GM19438 (cell line): ENCODE measurements at regions not wholly inside any gene's neighbourhood (a gene's known extent, or its start where the extent isn't known, plus 50 kb on each side); places are given as distances from the start of the nearest gene placed in this dataset.
"Not testable (repeated sequence)": the region's sequence is repeated elsewhere in the genome, so short reads cannot be mapped to it uniquely, and the experiment has no call there.

Experiments
- ATAC-seq: cut with Tn5 transposase; IDR thresholded peaks from one replicate; pipeline ENCODE4 v1.9.1; 2021; ENCODE audit warnings: low read depth; ENCODE audit not compliant: unreplicated experiment

DNA sequence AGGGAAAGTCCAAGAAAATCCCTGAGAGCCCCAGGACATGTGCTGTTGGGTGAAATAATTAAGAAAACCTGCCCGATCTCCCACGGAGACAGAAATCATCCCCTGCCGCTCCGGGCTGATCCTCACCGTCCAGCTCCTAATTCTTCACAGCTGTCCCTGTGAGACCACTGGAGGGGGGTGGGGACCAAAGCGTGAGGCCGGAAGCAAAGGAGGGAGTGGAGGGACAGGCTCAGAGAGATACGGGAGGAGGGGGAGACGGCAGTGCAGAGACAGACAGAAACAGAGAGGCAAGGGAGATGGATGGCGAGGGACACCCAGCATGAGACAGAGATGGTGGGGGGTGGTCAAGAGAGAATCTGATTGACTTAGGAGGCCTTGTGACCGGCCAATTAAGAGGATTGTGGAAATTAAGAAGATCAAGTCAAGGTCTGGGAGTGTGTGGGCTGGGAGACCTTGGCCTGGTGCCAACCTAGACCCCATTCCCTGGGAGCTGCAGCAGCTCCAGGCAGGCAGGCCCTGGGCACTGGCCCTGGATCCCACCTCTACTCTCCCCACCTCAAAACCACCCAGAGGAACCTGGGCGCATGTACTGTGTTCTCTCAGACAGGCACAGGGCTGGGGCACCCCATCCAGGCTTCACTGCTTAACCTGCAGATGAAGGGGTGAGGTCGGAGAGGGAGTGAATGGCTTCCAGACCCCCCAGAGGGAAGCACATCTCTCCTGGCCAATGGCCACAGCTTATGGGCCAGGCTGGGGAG lies 113.2 kb upstream of the ALDH1A3 start:
- no peak for ATAC-seq

DNA sequence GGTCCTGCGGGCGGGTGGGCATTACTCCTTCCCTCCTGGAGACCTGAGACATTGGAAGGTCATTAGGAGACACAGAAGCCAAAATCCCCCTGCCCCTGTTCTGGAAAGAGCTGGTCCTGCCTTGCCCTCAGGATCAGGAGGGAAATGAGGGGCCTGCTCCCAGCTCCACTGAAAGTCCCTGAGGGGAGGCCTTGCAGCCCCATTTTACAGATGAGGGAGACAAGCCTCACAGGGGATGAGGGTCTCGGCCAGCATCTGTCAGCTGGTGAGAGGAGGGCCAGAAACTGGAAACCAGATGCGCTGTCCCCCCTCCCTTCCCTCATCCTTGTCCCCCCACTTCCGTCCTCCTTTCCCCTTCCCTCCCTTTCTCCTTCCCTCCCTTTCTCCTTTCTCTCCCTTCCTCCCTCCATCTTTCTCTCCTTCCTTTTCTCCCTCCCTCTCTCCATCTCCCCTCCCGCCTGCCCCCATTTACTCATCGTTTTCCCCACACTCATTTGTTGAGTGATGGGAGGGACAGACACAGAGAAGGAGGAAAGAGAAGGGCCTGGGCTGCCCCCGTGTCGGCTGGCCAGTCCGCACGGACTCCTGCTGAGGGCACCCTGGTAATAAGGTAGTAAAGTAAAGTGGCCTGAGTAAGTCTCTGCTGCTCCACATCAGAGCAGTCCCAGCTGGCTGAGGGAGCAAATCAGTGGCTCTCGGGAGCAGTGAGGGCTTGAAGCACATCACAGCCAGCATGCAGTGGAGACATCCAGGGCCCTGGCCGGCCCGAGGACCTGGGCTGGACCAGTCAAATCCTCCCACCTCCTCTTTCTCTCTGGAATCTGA lies 112.4 kb upstream of the ALDH1A3 start:
- ATAC-seq: no peak

DNA sequence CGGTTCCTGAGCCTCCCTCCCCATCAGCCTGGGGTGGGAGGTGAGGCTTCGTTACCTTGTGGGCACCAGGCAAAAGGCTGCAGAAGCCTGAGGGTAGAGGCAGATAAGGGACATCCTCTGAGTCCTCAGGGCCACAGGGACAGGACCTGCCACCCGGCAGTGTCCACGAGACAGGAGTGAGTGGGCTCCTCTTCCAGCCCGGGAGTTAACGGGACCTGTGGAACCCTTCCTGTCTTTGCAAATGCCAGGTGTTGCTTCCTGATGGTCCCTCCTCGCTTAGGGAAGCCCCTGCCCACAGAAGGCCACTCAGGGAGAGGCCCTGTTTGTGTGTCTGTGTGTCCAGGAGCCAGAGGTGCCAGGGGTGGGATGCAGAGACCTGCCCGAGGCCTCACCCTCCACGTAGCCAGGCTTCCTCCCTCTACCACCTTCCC lies 111.1 kb upstream of the ALDH1A3 start:
- no peak for ATAC-seq

GRCh38 chr15:100769043-100769974 lies 110.3 kb upstream of the ALDH1A3 start:
- no peak for ATAC-seq

- no peak for ATAC-seq
Measured at GRCh38 chr15:100769975-100770340, 109.7 kb upstream of the ALDH1A3 start.

GRCh38 chr15:100770661-100771584 lies 108.7 kb upstream of the ALDH1A3 start:
- ATAC-seq: no peak

DNA sequence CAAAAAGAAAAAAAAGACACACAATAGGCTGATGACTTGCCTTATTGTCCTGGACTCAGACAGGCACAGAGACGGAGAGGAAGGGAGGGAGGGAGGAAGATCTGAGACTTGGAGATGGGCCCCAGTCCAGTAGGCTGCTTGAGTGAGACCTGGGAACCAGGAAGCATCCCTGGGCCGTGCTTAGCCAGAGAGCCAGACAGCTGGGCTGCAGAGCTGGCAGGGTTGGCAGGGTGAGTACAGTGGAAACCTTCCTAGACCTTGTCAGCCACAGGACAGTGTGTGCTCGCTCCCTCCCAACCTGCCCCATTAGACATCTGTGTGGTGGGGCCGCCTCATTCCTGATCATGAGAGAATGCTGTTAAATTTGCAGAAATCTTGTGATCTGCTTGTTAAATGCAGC lies 107.9 kb upstream of the ALDH1A3 start:
- no peak for ATAC-seq

DNA sequence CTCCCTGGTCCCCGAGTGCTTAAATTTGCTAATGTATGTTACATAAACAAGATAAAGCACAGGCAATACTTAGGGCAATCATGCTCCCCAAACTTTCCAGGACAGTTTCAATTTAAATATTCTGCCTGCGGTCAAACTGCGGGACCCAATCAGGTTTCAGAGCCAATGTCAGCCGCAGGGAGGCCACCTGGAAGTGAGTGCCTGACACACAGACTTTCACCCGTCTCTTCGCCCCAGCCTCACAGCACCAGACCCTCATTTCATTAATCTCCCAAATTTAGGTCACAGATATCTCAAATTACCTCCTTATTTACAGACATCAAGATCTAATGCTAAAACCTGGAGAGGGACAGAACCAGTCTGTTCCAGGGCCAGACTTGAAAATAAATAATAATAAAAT lies 107.2 kb upstream of the ALDH1A3 start:
- no peak for ATAC-seq

DNA sequence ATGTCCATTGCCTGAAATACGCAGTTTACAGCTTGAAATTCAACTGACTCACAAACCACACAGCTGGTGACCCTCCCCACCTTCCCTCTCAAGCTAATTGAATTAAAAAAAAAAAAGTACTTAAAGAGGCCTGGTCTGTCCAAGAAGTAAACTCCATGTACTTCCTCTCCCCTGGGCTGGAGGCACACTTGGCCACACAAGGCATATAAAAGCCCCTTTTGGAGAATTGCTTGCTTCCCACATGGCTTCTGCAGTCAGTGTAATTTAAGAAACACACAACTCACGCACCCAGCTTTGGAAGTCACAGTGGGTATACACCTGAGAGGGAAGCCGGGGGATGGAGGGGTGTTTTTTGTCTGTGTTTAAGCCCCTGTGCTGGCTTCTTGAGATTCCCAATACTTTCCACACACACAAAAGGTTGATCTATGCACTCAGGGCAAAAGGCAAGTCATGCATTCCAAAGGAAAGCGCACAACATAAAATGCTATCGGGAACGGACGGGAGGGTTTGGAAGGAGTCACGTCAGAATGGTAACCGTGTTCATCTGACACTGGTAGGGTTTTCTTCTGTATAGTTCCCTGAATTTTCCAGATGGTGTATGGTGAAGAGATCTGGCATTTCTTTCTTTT lies 106.6 kb upstream of the ALDH1A3 start:
- ATAC-seq: no peak

DNA sequence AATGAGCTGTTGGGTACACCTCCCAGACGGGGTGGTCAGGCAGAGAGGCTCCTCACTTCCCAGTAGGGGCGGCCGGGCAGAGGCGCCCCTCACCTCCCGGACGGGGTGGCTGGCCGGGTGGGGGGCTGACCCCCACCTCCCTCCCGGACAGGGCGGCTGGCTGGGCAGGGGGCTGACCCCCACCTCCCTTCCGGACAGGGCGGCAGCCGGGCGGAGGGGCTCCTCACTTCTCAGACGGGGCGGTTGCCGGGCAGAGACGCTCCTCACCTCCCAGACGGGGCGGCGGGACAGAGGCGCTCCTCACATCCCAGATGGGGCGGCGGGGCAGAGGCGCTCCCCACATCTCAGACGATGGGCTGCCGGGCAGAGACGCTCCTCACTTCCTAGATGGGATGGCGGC lies 105.6 kb upstream of the ALDH1A3 start:
- ATAC-seq: not testable (repeated sequence)

- ATAC-seq: no peak
Measured at GRCh38 chr15:100775581-100776185, 103.9 kb upstream of the ALDH1A3 start.

GRCh38 chr15:100777821-100778220 lies 101.8 kb upstream of the ALDH1A3 start:
- no peak for ATAC-seq

DNA sequence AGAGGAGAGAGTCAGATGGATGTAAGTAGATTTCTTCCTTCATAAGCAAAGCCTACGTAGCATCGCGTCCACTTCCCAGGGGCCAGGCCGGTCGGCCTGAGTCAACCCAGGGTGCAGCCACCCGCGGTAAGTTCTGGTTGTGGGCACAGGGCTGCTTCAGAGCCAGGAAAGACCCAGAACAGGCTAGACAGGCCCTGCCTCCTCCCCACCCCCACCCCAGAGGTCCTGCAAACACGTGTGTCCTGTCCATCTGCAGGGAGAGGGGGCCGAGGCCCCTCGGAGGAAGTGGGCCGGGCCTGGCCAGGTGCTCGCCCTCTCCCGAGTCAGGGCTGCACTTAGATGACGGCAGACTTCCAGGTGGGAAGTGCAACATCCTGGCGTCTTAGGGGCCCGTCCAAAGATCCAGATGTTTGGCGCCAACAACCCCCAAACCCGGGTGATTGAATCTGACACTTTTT lies 100.8 kb upstream of the ALDH1A3 start:
- no peak for ATAC-seq

GRCh38 chr15:100779331-100780207 lies 100.1 kb upstream of the ALDH1A3 start:
- no peak for ATAC-seq

DNA sequence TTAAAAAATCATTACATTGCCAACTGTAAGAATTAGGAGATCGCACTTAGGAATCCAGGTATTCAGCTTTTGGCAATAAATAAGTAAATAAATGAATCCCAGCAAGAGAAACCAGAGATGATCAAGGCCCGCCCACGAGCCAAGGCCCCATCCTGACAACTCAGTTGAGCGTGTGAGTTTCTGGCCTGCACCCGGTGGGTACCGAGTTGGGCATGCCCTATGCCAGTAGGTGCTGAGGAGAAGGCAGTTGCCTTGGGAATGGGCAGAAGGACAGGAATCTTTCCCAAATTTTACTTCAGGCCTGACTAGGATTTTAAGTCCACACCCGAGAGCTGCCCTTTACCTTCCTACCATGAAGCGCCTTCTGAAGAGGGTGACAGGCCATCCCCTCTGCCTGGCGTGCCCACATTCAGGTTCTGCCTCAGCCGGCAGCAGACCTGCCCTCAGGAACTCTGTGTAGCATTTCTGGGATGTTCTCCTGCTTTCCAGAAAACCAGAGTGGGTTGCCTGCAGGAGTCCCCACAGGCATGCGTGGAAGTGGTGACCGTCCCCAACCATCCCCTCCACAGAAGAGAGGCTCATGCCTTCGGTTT lies 99.3 kb upstream of the ALDH1A3 start:
- no peak for ATAC-seq

DNA sequence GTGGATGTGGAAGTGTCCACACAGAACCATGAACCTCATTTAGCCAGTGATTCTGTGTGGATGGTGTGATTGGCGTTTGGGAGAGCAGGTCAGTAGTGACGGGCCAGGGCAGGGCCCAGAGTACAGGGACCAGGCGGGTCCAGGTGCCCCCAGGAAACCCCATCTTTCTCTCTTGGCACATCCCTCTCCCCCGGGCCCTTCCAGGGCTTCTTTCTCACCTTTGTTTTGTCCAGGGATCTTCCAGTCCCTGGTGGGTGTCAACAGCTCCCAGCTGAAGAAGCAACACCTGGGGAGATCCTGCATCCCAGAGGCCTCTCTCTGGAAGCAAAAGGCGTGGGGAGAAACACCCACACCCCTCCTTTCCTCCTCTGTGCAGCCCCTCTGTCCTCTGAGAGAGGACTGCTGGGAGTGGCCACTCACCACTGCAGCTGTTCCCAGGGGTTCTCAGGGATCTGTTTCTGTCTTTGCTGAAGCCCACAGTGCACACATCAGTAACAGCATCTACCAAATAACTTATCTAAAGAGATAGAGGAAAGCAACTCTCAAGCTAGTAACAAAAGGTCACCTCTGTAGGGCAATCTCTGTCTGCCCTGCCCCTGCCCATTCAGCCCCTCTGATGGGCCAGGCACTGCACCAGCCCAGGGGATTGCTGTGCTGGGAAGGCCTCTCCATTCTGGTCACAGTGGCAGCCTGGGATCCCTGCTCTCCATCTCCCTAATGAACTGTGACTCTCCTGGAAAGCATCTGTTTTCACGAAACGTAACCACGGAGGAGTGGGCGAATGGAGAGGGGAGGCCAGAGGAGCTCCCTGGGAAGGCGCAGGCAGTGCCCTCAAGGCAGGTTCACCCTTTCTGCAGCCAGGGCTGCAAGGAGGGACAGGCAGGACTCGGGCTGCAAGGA lies 98.3 kb upstream of the ALDH1A3 start:
- ATAC-seq: no peak
